ENCODE measurements at regions not wholly inside any gene's neighbourhood (a gene's known extent, or its start where the extent isn't known, plus 50 kb on each side); places are given as distances from the start of the nearest gene placed in this dataset.

- H3K9me3 ChIP-seq: no peaks in the 10 kb centered on the region
- no peaks in the 10 kb centered on the region for H3K36me3 ChIP-seq
- no peak overlapping the region for H3K27ac ChIP-seq
- ATAC-seq (ENCODE audit: low FRiP score in 2 of 2) (no peak), DNase-seq (no peak)
- no peaks in the 10 kb centered on the region for H3K4me1 ChIP-seq
- H3K27me3 ChIP-seq: no peaks in the 10 kb centered on the region
- no peak overlapping the region for H3K4me3 ChIP-seq
- no peak for TF ChIP-seq POLR2AphosphoS5 (IDR thresholded peaks at IDR 0.05)
Measured at GRCh38 chr7:124686543-124687171, 78.9 kb downstream of the GPR37 start.

GRCh38 chr7:124681946-124682345, 83.6 kb downstream of the GPR37 start:
- H3K36me3 ChIP-seq: no peaks in the 10 kb centered on the region
- H3K27ac ChIP-seq: no peak overlapping the region
- DNase-seq (no peak), ATAC-seq (ENCODE audit: low FRiP score in 2 of 2) (no peak)
- H3K4me3 ChIP-seq: no peak overlapping the region
- H3K27me3 ChIP-seq: no peaks in the 10 kb centered on the region
- H3K4me1 ChIP-seq: no peaks in the 10 kb centered on the region
- TF ChIP-seq CTCF (IDR thresholded peaks at IDR 0.05) (no peak), POLR2AphosphoS5 (IDR thresholded peaks at IDR 0.05) (no peak), POLR2A (IDR thresholded peaks at IDR 0.05) (no peak), EP300 (IDR thresholded peaks at IDR 0.05) (no peak)
- H3K9me3 ChIP-seq: no peaks in the 10 kb centered on the region
- 0% methylated on average over 1 of the region's 1 CpG for WGBS, 2 donors

- no peak overlapping the region for H3K27ac ChIP-seq
- ATAC-seq (ENCODE audit: low FRiP score in 2 of 2): no peak
- no peaks in the 10 kb centered on the region for H3K36me3 ChIP-seq
- no peaks in the 10 kb centered on the region for H3K27me3 ChIP-seq
- WGBS, 2 donors: 88 to 95% methylated on average over 6 of the region's 6 CpGs
- H3K4me1 ChIP-seq: no peaks in the 10 kb centered on the region
- no peak for TF ChIP-seq CTCF (IDR thresholded peaks at IDR 0.05)
- TF ChIP-seq POLR2A (IDR thresholded peaks at IDR 0.05): no peak
- no peak for TF ChIP-seq POLR2AphosphoS5 (IDR thresholded peaks at IDR 0.05)
- no peak for TF ChIP-seq EP300 (IDR thresholded peaks at IDR 0.05)
- no peak for DNase-seq
- no peaks in the 10 kb centered on the region for H3K9me3 ChIP-seq
- H3K4me3 ChIP-seq: no peak overlapping the region
Measured at GRCh38 chr7:124680304-124680703, 85.3 kb downstream of the GPR37 start.

GRCh38 chr7:124679586-124680225, 85.9 kb downstream of the GPR37 start:
- DNase-seq (no peak), ATAC-seq (ENCODE audit: low FRiP score in 2 of 2) (no peak)
- no peak overlapping the region for H3K27ac ChIP-seq
- WGBS, 2 donors: 68% methylated on average over 8 of the region's 8 CpGs
- TF ChIP-seq POLR2AphosphoS5 (IDR thresholded peaks at IDR 0.05) (no peak), POLR2A (IDR thresholded peaks at IDR 0.05) (no peak), CTCF (IDR thresholded peaks at IDR 0.05) (no peak), EP300 (IDR thresholded peaks at IDR 0.05) (no peak)
- no peaks in the 10 kb centered on the region for H3K27me3 ChIP-seq
- no peaks in the 10 kb centered on the region for H3K9me3 ChIP-seq
- H3K4me3 ChIP-seq: no peak overlapping the region
- no peaks in the 10 kb centered on the region for H3K4me1 ChIP-seq
- no peaks in the 10 kb centered on the region for H3K36me3 ChIP-seq

GRCh38 chr7:124679146-124679545, 86.4 kb downstream of the GPR37 start:
- ATAC-seq (ENCODE audit: low FRiP score in 2 of 2) (no peak), DNase-seq (no peak)
- no peaks in the 10 kb centered on the region for H3K4me1 ChIP-seq
- no peaks in the 10 kb centered on the region for H3K36me3 ChIP-seq
- H3K4me3 ChIP-seq: no peak overlapping the region
- 77 to 78% methylated on average over 2 of the region's 2 CpGs for WGBS, 2 donors
- no peaks in the 10 kb centered on the region for H3K9me3 ChIP-seq
- H3K27me3 ChIP-seq: no peaks in the 10 kb centered on the region
- TF ChIP-seq EP300 (IDR thresholded peaks at IDR 0.05) (no peak), CTCF (IDR thresholded peaks at IDR 0.05) (no peak), POLR2AphosphoS5 (IDR thresholded peaks at IDR 0.05) (no peak), POLR2A (IDR thresholded peaks at IDR 0.05) (no peak)
- H3K27ac ChIP-seq: no peak overlapping the region
